ENCODE measurements at regions not wholly inside any gene's neighbourhood (a gene's known extent, or its start where the extent isn't known, plus 50 kb on each side); places are given as distances from the start of the nearest gene placed in this dataset.
A peak's percentile ranks its signal among the peaks of the same experiment; 100 is the strongest.
"Not testable (repeated sequence)": the region's sequence is repeated elsewhere in the genome, so short reads cannot be mapped to it uniquely, and the experiment has no call there.

- Histone ChIP-seq H3K9me3 (peaks cover 2% of the 10 kb centered on the region; the same call in 1 of the 2 replicates), H3K27me3 (no peaks in the 10 kb centered on the region), H3K36me3 (no peaks in the 10 kb centered on the region), H3K4me3 (no peak overlapping the region)
- DNase-seq = peak; percentile 75
These were observed 83.3 kb upstream of the CD28 start for GRCh38 chr2:203623096-203623495.

- Histone ChIP-seq H3K4me3 (no peak overlapping the region), H3K36me3 (no peaks in the 10 kb centered on the region)
- DNase-seq = no peak
These were observed 82.8 kb upstream of the CD28 start for GRCh38 chr2:203623661-203624060.

DNA sequence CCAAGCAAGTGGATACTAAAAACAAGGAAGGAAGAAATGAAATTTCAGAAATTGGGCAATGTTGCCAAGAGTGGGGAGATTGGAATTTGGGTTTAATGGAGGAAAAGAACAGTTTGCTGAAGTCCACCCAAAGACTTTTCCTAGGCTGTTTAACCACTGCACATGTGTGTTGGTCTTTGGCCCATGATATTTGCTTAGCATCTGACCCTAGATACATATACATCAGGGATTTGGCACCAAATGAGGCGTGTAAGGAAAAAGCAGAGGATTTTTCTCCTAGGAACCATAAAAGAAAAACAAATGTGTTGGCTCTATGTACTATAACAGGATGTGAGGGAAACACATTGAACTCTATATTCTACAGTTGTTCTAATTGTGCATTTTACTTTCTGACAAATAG is 80.7 kb upstream of the CD28 start:
- no peaks in the 10 kb centered on the region for H3K36me3 ChIP-seq
- no peak overlapping the region for H3K4me3 ChIP-seq
- no peak for DNase-seq
- H3K27me3 ChIP-seq = no peaks in the 10 kb centered on the region
- peaks cover 2% of the 10 kb centered on the region; the same call in 1 of the 2 replicates for H3K9me3 ChIP-seq

More at GRCh38 chr2:203623661-203624060, 82.8 kb upstream of the CD28 start:
- Histone ChIP-seq H3K27me3 (no peaks in the 10 kb centered on the region), H3K9me3 (peaks cover 2% of the 10 kb centered on the region; the same call in 1 of the 2 replicates)

DNA sequence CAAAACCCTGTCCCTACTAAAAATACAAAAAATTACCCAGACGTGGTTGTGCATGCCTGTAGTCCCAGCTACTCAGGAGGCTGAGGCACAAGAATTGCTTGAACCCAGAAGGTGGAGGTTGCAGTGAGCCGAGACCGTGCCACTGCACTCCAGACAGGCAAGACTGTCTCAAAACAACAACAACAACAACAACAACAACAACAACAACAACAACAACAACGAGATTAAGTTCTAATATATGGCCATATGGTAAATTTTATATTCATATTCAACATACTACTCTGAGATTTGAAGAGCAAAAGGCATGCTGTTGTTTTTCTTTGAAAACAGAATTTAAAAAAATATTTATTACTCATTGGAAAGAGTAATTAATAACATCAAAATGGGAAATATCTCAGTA is 80.2 kb upstream of the CD28 start:
- not testable (repeated sequence) for H3K9me3 ChIP-seq, H3K4me3 ChIP-seq, DNase-seq, H3K36me3 ChIP-seq, H3K27me3 ChIP-seq

DNA sequence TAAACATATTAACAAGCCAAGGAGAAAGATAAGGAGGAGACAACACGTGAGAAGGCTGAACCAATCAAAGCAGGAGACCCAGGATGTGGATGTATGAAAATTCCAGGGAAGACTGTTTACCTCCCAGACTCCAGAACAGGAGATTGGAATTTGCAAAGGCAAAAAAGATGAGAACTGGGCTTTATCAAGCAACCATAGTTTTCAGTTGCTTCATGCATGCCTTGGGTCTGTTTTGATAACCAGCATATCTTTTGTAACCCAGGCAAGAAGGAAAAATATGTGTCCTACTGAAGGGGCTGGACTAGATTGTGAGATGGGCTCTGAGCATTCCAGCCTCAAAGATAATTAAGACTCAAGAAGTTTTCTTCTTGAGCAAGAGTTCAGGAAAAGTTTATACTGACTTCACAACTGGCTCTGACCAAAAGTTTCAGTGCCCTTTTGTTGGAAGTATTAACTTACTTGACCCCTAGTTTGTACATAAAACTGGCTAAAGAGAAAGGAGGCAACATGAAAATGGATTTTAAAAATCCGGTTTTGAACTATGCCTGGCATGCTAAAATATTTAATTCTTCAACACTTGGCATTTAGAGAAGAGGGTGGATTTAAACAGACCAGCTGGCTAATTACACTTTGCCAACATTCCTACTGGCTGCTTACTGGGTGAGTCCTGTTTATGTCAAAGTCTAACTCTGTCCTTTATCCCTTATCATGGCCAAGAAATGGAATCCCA is 79.3 kb upstream of the CD28 start:
- Histone ChIP-seq H3K4me3 (no peak overlapping the region), H3K27me3 (no peaks in the 10 kb centered on the region), H3K36me3 (no peaks in the 10 kb centered on the region), H3K9me3 (no peaks in the 10 kb centered on the region)
- peak; percentile 40 for DNase-seq

- DNase-seq = no peak
- Histone ChIP-seq H3K27me3 (no peaks in the 10 kb centered on the region), H3K4me3 (no peak overlapping the region), H3K9me3 (no peaks in the 10 kb centered on the region), H3K36me3 (no peaks in the 10 kb centered on the region)
These were observed 76.7 kb upstream of the CD28 start for GRCh38 chr2:203629699-203630098.

DNA sequence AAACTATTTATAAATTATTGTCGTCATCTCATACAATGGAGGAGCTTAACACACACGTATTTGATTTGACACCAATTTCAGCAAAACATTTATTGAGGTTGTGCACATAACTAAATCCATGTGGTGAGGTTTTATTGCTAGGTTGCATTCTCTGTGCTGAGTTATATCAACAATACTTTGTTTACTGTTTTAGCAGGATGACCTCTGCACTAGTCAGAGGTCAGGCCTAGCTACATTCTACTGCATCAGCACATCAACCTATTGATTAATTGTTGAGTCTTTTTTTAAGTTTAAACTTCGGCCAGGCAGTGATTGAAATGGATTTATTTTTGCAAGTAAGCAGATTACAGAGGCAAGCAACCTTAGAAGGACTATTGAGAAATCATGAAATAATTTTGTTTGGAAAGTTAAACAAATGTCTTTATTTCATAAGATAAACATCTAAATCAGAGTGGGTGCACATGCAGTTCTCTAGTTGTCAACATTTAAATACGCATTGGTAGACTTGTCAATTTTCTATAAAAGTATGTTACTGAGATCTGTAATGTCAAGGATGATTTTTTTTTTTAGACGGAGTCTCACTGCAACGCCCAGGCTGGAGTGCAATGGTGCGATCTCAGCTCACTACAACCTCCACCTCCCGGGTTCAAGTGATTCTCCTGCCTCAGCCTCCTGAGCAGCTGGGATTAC is 75.2 kb upstream of the CD28 start:
- no peak for DNase-seq
- no peaks in the 10 kb centered on the region for H3K36me3 ChIP-seq
- H3K27me3 ChIP-seq = no peaks in the 10 kb centered on the region
- H3K9me3 ChIP-seq = no peaks in the 10 kb centered on the region
- no peak overlapping the region for H3K4me3 ChIP-seq

GRCh38 chr2:203636588-203637470 is 69.6 kb upstream of the CD28 start:
- H3K9me3 ChIP-seq = no peaks in the 10 kb centered on the region
- H3K4me3 ChIP-seq = no peak overlapping the region
- no peak for DNase-seq

DNA sequence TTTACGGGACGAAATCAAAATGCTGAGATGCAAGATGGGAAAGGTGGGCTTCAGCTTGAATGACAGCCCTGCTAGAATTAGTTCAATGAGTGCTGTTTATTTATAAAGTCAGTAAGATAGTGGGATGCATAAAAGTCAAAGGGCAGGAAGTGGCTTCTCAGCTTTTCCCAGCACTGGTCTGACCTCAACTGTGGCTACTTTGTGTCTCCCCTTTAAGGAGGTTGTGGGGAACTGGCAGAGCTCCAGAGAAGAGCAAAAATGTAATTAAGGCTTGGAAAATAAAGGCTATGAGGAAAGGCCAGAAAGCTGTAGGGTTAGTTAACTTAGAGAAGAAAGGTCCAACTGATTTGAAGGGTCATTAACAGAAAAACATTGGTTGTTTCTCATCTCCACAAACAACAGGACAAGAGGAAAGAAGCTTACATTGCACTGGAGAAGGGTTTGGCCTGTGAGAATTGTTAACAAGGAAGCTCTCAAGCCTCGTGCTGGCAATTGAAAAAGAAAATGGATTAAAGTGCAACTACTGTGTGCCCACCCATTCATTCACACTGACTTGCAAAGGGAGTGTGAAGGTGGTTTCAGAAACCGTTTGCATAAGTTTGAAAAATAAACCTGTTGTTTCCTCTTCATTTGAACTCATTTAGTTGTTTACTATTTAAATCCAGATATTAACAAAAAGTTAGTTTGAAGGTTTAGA is 68.8 kb upstream of the CD28 start:
- H3K9me3 ChIP-seq = no peaks in the 10 kb centered on the region
- no peaks in the 10 kb centered on the region for H3K27me3 ChIP-seq
- no peak for DNase-seq
- H3K36me3 ChIP-seq = no peaks in the 10 kb centered on the region
- H3K4me3 ChIP-seq = no peak overlapping the region

More at GRCh38 chr2:203636588-203637470, 69.6 kb upstream of the CD28 start:
- Histone ChIP-seq H3K27me3 (no peaks in the 10 kb centered on the region), H3K36me3 (no peaks in the 10 kb centered on the region)

DNA sequence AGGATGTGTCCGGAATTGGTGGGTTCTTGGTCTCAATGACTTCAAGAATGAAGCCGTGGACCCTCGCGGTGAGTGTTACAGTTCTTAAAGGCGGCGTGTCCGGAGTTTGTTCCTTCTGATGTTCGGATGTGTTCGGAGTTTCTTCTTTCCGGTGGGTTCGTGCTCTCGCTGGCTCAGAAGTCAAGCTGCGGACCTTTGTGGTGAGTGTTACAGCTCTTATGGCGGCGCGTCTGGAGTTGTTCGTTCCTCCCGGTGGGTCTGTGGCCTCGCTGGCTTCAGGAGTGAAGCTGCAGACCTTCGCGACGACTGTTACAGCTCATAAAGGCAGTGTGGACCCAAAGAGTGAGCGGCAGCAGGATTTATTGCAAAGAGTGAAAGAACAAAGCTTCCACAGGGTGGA is 64.6 kb upstream of the CD28 start:
- not testable (repeated sequence) for H3K4me3 ChIP-seq, H3K36me3 ChIP-seq, H3K9me3 ChIP-seq, H3K27me3 ChIP-seq, DNase-seq

- H3K27me3 ChIP-seq, DNase-seq, H3K9me3 ChIP-seq, H3K4me3 ChIP-seq, H3K36me3 ChIP-seq: not testable (repeated sequence)
These were observed 63.6 kb upstream of the CD28 start for GRCh38 chr2:203642841-203643240.

DNA sequence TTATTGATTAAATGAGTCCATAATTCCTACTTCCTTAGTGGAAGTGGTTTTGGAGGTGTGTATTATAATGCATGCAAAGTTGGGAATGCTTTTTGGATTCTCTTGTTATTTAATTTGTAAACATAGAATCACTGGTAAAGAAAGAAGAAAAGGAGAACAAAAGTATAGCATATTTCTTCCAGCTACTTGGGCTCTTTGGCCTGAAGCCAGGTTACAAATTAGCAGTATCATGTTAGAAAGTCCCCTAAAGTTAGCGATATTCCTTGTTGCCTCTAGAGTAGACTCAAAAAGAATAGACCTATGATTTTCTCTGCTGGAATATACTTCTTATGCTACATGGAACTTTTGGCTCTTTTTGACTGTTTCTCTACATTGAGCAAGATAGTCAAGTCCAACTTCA is 60.6 kb upstream of the CD28 start:
- DNase-seq = no peak
- Histone ChIP-seq H3K9me3 (no peaks in the 10 kb centered on the region), H3K27me3 (no peaks in the 10 kb centered on the region), H3K4me3 (no peak overlapping the region), H3K36me3 (no peaks in the 10 kb centered on the region)

DNA sequence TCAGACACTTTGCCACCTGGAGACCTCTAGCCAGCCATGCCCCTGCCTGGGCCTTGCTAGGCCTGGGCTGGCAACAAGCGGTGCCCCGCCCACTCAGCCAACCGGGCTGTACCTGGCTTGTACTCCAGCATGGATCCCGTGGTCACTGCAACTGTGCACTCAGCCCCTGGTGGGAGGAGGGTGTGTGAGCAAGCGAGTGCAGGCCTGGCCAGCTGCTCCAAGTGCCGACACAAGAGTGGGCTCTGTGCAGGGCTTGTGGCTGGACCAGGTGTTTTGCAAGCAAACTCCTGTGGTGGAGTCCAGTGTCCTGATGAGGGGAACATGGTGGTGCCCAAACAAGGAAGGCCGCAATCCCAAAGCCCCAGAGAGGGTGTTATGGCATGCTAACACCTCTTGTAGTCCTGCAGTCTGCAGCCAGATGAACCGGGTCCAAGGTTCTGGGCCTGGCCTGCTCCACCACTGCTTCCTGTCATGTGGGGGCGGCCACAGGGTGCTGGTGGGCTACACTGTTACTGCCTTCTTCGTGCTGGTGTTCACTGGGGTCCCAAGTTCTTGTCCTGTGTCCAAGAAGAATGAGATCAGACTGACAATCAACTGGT is 60.1 kb upstream of the CD28 start:
- DNase-seq = no peak
- H3K9me3 ChIP-seq = no peaks in the 10 kb centered on the region
- H3K4me3 ChIP-seq = no peak overlapping the region
- H3K27me3 ChIP-seq = no peaks in the 10 kb centered on the region
- no peaks in the 10 kb centered on the region for H3K36me3 ChIP-seq

- Histone ChIP-seq H3K27me3 (no peaks in the 10 kb centered on the region), H3K36me3 (no peaks in the 10 kb centered on the region), H3K4me3 (no peak overlapping the region), H3K9me3 (no peaks in the 10 kb centered on the region)
- DNase-seq = no peak
These were observed 59.5 kb upstream of the CD28 start for GRCh38 chr2:203646961-203647360.

GRCh38 chr2:203647579-203647978 is 58.9 kb upstream of the CD28 start:
- DNase-seq = no peak
- H3K27me3 ChIP-seq = no peaks in the 10 kb centered on the region
- no peak overlapping the region for H3K4me3 ChIP-seq
- H3K9me3 ChIP-seq = no peaks in the 10 kb centered on the region
- no peaks in the 10 kb centered on the region for H3K36me3 ChIP-seq

- Histone ChIP-seq H3K4me3 (no peak overlapping the region), H3K9me3 (no peaks in the 10 kb centered on the region), H3K36me3 (no peaks in the 10 kb centered on the region), H3K27me3 (no peaks in the 10 kb centered on the region)
- no peak for DNase-seq
These were observed 58.2 kb upstream of the CD28 start for GRCh38 chr2:203648273-203648672.

Measured in MG63 (cell line).